Naive B cell (primary cell): ENCODE measurements at regions not wholly inside any gene's neighbourhood (a gene's known extent, or its start where the extent isn't known, plus 50 kb on each side); places are given as distances from the start of the nearest gene placed in this dataset.

Source experiments
- ATAC-seq, 2 donors: fragments of 150-1000 bp; cut with Tn5 transposase; 2 replicates each; pipeline ENCODE4 v1.10.0; 2021; ENCODE audit warnings: low read depth in 2 of 2, mild to moderate bottlenecking in 2 of 2, moderate library complexity in 2 of 2
- DNase-seq: peaks from one replicate; pipeline ENCODE4 v3.0.0; 2022
- H3K27ac Mint-ChIP-seq, 6 donors: one replicate each; pipeline ENCODE4 v1.8.0; 2020 to 2022; ENCODE audit warnings: mild to moderate bottlenecking in 6 of 6, mixed read lengths in 6 of 6, moderate library complexity in 5 of 6, inconsistent platforms in 2 of 6
- H3K27me3 Mint-ChIP-seq, 3 donors: one replicate each; pipeline ENCODE4 v1.8.0; 2021 to 2022; ENCODE audit warnings: mixed read lengths in 3 of 3, mild to moderate bottlenecking in 1 of 3
- H3K36me3 Mint-ChIP-seq, 2 donors: one replicate each; pipeline ENCODE4 v1.8.0; 2020 to 2022; ENCODE audit warnings: mixed read lengths in 2 of 2, inconsistent platforms in 1 of 2, mild to moderate bottlenecking in 1 of 2
- H3K4me1 Mint-ChIP-seq, 3 donors: one replicate each; pipeline ENCODE4 v1.8.0; 2020 to 2022; ENCODE audit warnings: mixed read lengths in 3 of 3, inconsistent platforms in 1 of 3, mild to moderate bottlenecking in 1 of 3, moderate library complexity in 1 of 3
- H3K4me3 Mint-ChIP-seq, 8 donors: one replicate each; pipeline ENCODE4 v1.8.0; 2020 to 2022; ENCODE audit warnings: mild to moderate bottlenecking in 8 of 8, mixed read lengths in 8 of 8, moderate library complexity in 8 of 8, inconsistent platforms in 2 of 8
- H3K9me3 Mint-ChIP-seq, 7 donors: one replicate each; pipeline ENCODE4 v1.8.0; 2020 to 2022; ENCODE audit warnings: mixed read lengths in 7 of 7, mild to moderate bottlenecking in 5 of 7, inconsistent platforms in 2 of 7, moderate library complexity in 1 of 7

DNA sequence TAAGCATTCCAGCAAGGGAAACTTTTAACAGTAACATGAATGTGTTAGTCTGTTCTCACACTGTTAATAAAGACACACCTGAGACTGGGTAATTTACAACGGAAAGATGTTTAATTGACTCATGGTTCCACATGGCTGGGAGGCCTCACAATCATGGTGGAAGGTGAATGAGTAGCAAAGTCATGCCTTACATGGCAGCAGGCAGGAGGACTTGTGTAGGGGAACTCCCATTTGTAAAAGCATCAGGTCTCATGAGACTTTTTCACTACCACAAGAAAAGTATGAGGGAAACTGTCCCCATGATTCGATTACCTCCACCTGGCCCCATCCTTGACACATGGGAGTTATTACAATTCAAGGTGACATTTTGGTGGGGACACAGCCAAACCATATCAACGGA is 168.3 kb downstream of the PAH start:
- Mint-ChIP-seq H3K27me3 (peaks cover 17 to 34% (median 30%) of the 10 kb centered on the region in 3 donors), H3K9me3 (peaks cover 0 to 6% (median 4%) of the 10 kb centered on the region in 7 donors)

DNA sequence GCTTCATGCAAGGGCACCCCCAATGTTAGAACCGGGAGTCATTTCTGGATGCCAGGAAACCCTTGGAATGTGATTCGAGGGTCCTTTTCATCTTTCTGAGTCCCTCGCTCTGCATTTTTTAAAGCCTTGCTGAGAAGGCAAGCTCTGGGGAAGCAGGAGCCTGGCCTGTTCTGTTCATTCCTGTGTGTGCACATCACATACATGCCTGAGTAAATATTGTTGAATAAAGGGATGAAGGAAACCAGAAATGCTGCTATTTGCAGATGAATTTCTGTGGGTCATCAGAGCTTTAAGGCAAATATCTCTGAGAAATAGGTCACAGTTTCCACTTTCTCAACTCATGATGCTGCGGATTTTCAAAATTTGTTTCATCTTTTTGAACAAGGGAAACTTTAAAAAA is 170.1 kb downstream of the PAH start:
- Mint-ChIP-seq H3K9me3 (peaks cover 0 to 8% (median 4%) of the 10 kb centered on the region in 7 donors), H3K36me3 (no peaks in the 10 kb centered on the region), H3K27ac (no peak overlapping the region), H3K27me3 (peaks cover 17 to 27% (median 24%) of the 10 kb centered on the region in 3 donors), H3K4me3 (no peak overlapping the region), H3K4me1 (no peaks in the 10 kb centered on the region)
- ATAC-seq (no peak), DNase-seq (no peak)

More for the DNA sequence above, 168.3 kb downstream of the PAH start:
- H3K36me3 Mint-ChIP-seq = no peaks in the 10 kb centered on the region
- no peak for DNase-seq
- no peak overlapping the region for H3K4me3 Mint-ChIP-seq
- no peak for ATAC-seq
- no peak overlapping the region for H3K27ac Mint-ChIP-seq
- H3K4me1 Mint-ChIP-seq = no peaks in the 10 kb centered on the region

- Mint-ChIP-seq H3K27ac (no peak overlapping the region), H3K4me1 (no peaks in the 10 kb centered on the region), H3K36me3 (no peaks in the 10 kb centered on the region), H3K27me3 (peaks cover 17 to 22% (median 20%) of the 10 kb centered on the region in 3 donors), H3K9me3 (peaks cover 0 to 8% (median 4%) of the 10 kb centered on the region in 7 donors), H3K4me3 (no peak overlapping the region)
- ATAC-seq = no peak
- no peak for DNase-seq
Measured at GRCh38 chr12:102745971-102746600, 171.0 kb downstream of the PAH start.

DNA sequence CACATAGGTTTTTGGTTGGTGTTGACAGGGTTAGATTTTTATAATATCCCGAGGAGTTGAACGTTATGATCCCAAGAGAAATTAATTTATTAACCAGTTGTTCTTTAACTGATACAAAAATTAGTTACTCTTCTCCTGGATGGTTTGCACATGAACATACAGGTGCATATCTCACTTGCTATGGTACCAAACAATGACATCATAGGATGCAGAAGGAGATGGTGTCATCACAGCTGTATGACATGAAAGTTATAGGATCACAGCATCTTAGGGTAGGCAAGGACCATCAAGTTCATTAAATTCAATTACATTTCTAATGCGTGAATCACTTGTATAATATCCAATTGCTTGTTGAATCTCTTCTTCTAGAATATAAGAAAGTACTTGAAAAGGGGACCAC is 175.8 kb downstream of the PAH start:
- DNase-seq = no peak
- H3K27me3 Mint-ChIP-seq = peaks cover 8 to 17% (median 14%) of the 10 kb centered on the region in 3 donors
- no peak for ATAC-seq
- H3K9me3 Mint-ChIP-seq = peaks cover 0 to 10% (median 3%) of the 10 kb centered on the region in 7 donors
- H3K4me3 Mint-ChIP-seq = no peak overlapping the region
- peaks cover 0 to 11% of the 10 kb centered on the region in 2 donors for H3K36me3 Mint-ChIP-seq
- H3K27ac Mint-ChIP-seq = no peak overlapping the region
- H3K4me1 Mint-ChIP-seq = peaks cover 0 to 5% (median 0%) of the 10 kb centered on the region in 3 donors

DNA sequence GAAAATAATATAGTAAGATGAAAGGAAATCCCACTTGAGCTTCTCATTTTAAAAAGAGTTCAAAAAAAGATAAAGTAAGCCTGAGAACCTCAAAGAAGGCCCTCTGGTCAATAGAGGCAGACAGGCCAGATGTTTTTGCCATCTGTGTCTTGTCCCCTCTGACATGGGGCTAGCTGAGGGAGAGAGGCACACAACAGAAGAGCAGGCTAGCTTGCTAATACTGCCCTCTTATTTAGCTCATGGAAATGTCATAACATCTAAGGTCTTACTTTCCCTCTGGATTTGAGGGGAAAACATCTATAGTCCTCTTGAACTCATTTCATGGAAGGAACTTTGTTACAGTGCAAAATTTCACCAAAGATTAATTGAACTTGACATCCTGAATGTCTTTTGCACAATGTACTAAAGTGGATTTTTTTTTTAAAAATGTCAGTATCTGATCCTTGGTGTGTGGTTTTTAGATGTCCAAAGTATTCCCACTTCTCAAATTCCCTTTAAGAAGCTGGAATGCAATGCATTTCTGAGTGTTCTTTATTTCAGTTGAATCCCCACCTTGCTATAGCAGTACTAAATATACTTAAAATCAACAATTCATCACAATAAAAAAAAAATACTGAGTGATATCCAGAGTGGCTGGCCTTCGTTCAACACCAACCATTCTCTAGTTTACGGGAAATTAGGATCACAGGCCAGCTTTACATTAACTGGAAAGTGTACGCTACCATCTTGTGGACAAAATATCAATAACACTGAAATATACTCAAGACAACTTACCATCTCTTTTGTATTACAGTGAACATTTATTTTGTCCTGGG is 176.7 kb downstream of the PAH start:
- H3K36me3 Mint-ChIP-seq = peaks cover 0 to 12% of the 10 kb centered on the region in 2 donors
- peak overlapping the region in 1 of 6 donors; percentile 43 for H3K27ac Mint-ChIP-seq
- DNase-seq = no peak
- no peak for ATAC-seq
- H3K4me1 Mint-ChIP-seq = peaks cover 4 to 10% (median 4%) of the 10 kb centered on the region in 3 donors
- H3K9me3 Mint-ChIP-seq = peaks cover 0 to 10% (median 4%) of the 10 kb centered on the region in 7 donors
- H3K27me3 Mint-ChIP-seq = peaks cover 0 to 9% (median 6%) of the 10 kb centered on the region in 3 donors
- no peak overlapping the region for H3K4me3 Mint-ChIP-seq

DNA sequence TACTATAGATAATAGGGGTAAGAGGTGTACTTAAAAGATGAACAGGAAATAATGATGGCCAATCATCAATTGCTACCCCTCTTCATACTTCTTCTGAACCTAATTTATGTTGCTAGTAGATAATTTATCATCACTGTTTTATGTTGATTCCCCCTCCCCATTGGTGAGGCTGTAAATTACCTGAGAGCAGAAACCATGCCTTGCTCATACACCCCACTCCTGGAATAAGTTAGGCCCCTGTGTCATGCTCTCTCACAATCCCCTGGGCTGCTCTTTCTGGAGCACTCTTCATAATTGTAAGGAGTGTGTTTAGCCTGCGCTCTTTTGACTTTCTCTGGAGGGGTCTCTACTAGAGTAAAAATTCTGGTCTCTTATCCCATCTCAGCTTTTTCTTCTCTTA is 180.7 kb downstream of the PAH start:
- H3K36me3 Mint-ChIP-seq = peaks cover 0 to 12% of the 10 kb centered on the region in 2 donors
- H3K27ac Mint-ChIP-seq = peak overlapping the region in 1 of 6 donors; percentile 58
- H3K4me3 Mint-ChIP-seq = peak overlapping the region in 1 of 8 donors; percentile 20
- no peaks in the 10 kb centered on the region for H3K27me3 Mint-ChIP-seq
- H3K4me1 Mint-ChIP-seq = peaks cover 8 to 16% (median 10%) of the 10 kb centered on the region in 3 donors
- no peak for DNase-seq
- no peak for ATAC-seq
- H3K9me3 Mint-ChIP-seq = peaks cover 0 to 7% (median 4%) of the 10 kb centered on the region in 7 donors

DNA sequence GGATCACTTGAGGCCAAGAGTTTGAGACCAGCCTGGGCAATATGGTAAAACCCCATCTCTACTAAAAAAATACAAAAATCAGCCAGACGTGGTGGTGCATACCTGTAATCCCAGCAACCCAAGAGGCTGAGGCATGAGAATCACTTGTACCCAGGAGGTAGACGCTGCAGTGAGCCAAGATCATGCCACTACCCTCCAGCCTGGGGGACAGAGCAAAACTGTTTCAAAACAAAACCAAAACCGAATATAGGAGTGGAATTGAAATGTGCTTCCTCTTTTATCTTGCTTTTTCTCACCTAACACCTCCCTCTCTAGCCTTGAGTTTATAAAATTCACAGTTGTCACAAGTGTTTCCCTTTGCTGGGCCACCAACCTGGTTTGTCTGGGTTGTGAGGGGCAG is 181.9 kb downstream of the PAH start:
- peak; percentile 88 to 94 for ATAC-seq

DNA sequence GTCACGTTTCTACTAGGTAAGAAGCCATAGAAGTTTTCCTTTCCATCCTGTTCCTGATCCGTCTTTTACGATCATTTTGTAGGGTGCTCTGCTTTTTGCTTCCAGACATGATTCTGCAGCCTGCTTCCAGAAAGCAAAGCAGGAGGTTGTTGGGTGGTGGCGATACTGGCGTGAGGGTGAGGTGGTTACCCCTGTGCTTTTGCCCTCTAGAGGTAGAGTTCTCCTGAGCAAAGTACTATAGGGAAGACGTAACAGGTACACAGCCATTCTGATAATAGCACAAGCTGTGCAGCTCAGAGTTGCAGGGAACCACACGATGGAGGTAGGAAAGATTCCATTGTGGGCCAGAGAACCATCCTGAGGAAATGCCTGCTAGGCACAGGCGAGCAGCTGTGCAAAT is 186.0 kb downstream of the PAH start:
- ATAC-seq (no peak), DNase-seq (no peak)
- Mint-ChIP-seq H3K27ac (no peak overlapping the region), H3K36me3 (no peaks in the 10 kb centered on the region), H3K27me3 (no peaks in the 10 kb centered on the region), H3K4me1 (peaks cover 17 to 31% (median 25%) of the 10 kb centered on the region in 3 donors), H3K9me3 (peaks cover 0 to 2% (median 0%) of the 10 kb centered on the region in 7 donors), H3K4me3 (no peak overlapping the region)

More for the DNA sequence above, 181.9 kb downstream of the PAH start:
- H3K9me3 Mint-ChIP-seq = peaks cover 0 to 7% (median 4%) of the 10 kb centered on the region in 7 donors
- H3K4me1 Mint-ChIP-seq = peaks cover 8 to 16% (median 10%) of the 10 kb centered on the region in 3 donors
- peak overlapping the region in 4 of 8 donors; percentile 4 to 62 (median 44) for H3K4me3 Mint-ChIP-seq
- peaks cover 0 to 12% of the 10 kb centered on the region in 2 donors for H3K36me3 Mint-ChIP-seq
- peak overlapping the region; percentile 49 to 92 (median 72) for H3K27ac Mint-ChIP-seq
- no peaks in the 10 kb centered on the region for H3K27me3 Mint-ChIP-seq
- peak; percentile 23 for DNase-seq

GRCh38 chr12:102728506-102729242 is 188.4 kb downstream of the PAH start:
- no peaks in the 10 kb centered on the region for H3K9me3 Mint-ChIP-seq

GRCh38 chr12:102726686-102727085 is 190.4 kb downstream of the PAH start:
- no peak overlapping the region for H3K27ac Mint-ChIP-seq
- no peak overlapping the region for H3K4me3 Mint-ChIP-seq
- H3K9me3 Mint-ChIP-seq = no peaks in the 10 kb centered on the region
- H3K27me3 Mint-ChIP-seq = no peaks in the 10 kb centered on the region
- ATAC-seq = peak in 1 of 2 donors; percentile 28
- DNase-seq = no peak
- peaks cover 9 to 21% (median 15%) of the 10 kb centered on the region in 3 donors for H3K4me1 Mint-ChIP-seq
- H3K36me3 Mint-ChIP-seq = no peaks in the 10 kb centered on the region

More at GRCh38 chr12:102728506-102729242, 188.4 kb downstream of the PAH start:
- no peaks in the 10 kb centered on the region for H3K27me3 Mint-ChIP-seq
- no peak for DNase-seq
- ATAC-seq = peak; percentile 27 to 41
- no peaks in the 10 kb centered on the region for H3K36me3 Mint-ChIP-seq
- H3K4me1 Mint-ChIP-seq = peaks cover 9 to 21% (median 15%) of the 10 kb centered on the region in 3 donors
- peak overlapping the region in 1 of 8 donors; percentile 11 for H3K4me3 Mint-ChIP-seq
- peak overlapping the region in 4 of 6 donors; percentile 7 to 60 (median 16) for H3K27ac Mint-ChIP-seq

DNA sequence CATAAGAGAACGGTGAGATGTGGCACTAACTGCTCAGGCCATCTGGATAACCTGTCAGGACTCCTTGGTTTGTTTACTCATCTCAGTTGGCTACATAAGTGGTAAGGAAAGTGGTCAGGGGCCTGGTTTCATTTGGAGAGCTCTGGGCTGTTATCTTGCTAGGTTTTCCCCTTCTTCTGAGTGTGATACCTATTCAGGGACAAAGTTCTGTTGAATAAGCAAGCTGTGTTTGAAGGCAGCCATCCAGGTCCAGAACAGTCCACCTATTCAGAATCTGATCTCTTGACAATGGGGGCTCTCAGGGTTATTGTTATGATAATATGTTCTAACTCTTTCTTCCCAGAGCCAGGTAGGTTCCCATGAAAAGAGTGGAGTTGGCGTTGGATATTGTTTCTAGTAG is 194.9 kb downstream of the PAH start:
- H3K27me3 Mint-ChIP-seq = no peaks in the 10 kb centered on the region

DNA sequence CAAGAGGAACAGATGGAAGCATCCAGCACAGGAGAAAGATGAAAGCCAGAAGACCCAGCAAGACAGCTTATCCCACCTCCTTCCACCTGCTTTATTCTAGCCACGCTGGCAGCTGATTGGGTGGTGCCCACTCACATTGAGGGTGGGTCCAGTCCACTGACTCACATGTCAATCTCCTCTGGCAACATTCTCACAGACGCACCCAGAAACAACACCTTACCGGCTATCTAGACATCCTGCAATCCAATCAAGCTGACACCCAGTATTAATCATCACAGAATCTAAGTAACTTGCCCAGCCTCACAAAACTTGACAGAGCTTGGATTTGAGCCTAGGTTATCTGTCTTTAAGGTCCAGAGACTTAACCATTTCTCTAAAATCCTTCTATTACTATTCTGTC is 208.9 kb downstream of the PAH start:
- Mint-ChIP-seq H3K4me3 (peak overlapping the region in 1 of 8 donors; percentile 11), H3K36me3 (no peaks in the 10 kb centered on the region), H3K27me3 (peaks cover 11 to 23% (median 12%) of the 10 kb centered on the region in 3 donors), H3K27ac (no peak overlapping the region), H3K4me1 (no peaks in the 10 kb centered on the region), H3K9me3 (no peaks in the 10 kb centered on the region)
- ATAC-seq = no peak
- DNase-seq = no peak

More for the DNA sequence above, 194.9 kb downstream of the PAH start:
- H3K4me1 Mint-ChIP-seq = peaks cover 0 to 5% (median 0%) of the 10 kb centered on the region in 3 donors
- DNase-seq (no peak), ATAC-seq (no peak)
- H3K36me3 Mint-ChIP-seq = no peaks in the 10 kb centered on the region
- H3K4me3 Mint-ChIP-seq = no peak overlapping the region
- no peaks in the 10 kb centered on the region for H3K9me3 Mint-ChIP-seq
- H3K27ac Mint-ChIP-seq = no peak overlapping the region
